ENCODE measurements at regions not wholly inside any gene's neighbourhood (a gene's known extent, or its start where the extent isn't known, plus 50 kb on each side); places are given as distances from the start of the nearest gene placed in this dataset.

DNA sequence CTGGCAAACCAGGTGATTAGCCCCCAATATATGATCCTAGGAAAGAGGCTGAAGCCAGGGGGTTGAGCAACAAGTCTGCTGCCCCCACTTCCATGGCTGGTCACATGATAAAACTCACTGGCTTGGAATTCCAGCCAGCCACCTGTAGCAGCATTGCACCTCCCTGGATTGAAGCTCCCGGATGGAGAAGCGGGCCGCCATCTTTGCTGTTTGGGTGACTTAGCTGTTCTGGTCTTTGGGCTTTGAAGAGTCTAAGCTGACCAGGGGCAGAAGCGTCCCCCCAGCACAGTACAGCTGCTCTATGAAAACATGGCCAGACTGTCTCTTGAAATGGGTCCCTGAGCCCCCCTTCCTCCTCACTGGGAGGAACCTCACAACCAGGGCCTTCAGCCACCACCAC lies 610.2 kb downstream of the ANXA1 start:
- H3K27ac ChIP-seq (ENCODE audit: insufficient read depth, low read length, poor library complexity, severe bottlenecking), result no peak overlapping the region
- H3K36me3 ChIP-seq (ENCODE audit: control insufficient read depth, insufficient read depth, low read length), result no peaks in the 10 kb centered on the region
- H3K4me3 ChIP-seq (ENCODE audit: insufficient read depth, low read depth, low read length, poor library complexity, severe bottlenecking), result no peak overlapping the region
- no peaks in the 10 kb centered on the region for H3K9me3 ChIP-seq (ENCODE audit: control insufficient read depth, low read length)
- no peaks in the 10 kb centered on the region for H3K27me3 ChIP-seq (replicated peaks; ENCODE audit: control insufficient read depth, insufficient read depth, low read length, poor library complexity, severe bottlenecking)
- no peaks in the 10 kb centered on the region for H3K4me1 ChIP-seq (ENCODE audit: control insufficient read depth, insufficient read depth, low read length, poor library complexity, severe bottlenecking)
- no peak for DNase-seq

DNA sequence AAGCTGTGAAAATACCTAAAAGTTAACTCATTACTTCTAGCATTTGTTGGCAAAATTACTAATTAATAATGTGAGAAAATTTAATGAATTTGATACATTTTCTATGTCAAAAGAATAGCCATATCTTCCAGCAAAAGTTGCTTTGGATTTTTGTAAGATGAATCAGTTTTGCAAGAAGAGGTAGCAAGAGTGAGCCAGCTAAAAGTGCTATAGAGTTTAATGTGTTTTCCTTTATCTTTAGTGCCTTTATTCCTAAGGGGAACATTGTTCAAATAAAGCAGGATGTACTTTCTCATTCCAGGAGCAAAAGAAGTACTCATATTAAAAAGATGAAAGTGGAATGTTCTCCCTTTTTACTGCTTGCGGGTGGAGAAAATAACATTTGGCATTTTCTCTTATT lies 622.2 kb downstream of the ANXA1 start:
- Histone ChIP-seq H3K27ac (ENCODE audit: insufficient read depth, low read length, poor library complexity, severe bottlenecking) (no peak overlapping the region), H3K4me1 (ENCODE audit: control insufficient read depth, insufficient read depth, low read length, poor library complexity, severe bottlenecking) (no peaks in the 10 kb centered on the region), H3K4me3 (ENCODE audit: insufficient read depth, low read depth, low read length, poor library complexity, severe bottlenecking) (no peak overlapping the region), H3K36me3 (ENCODE audit: control insufficient read depth, insufficient read depth, low read length) (no peaks in the 10 kb centered on the region), H3K27me3 (replicated peaks; ENCODE audit: control insufficient read depth, insufficient read depth, low read length, poor library complexity, severe bottlenecking) (no peaks in the 10 kb centered on the region), H3K9me3 (ENCODE audit: control insufficient read depth, low read length) (no peaks in the 10 kb centered on the region)
- DNase-seq, result no peak

DNA sequence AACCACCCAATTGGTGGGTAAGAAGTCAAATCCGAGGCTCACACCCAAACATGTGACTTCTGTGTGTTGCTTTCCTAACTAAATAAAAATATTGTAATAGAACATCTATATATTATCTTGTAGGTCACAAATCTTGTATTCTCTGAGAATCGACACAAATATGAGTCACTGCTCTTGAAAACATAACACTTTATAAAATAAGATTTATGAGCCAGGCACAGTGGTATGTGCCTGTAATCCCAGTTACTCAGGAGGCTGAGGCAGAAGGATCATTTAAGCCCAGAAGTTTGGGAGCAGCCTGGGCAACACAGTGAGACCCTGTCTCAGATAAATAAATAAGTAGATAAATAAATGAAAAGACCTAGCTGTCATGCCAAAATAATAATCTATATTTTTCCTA lies 624.1 kb downstream of the ANXA1 start:
- Histone ChIP-seq H3K27ac (ENCODE audit: insufficient read depth, low read length, poor library complexity, severe bottlenecking) (no peak overlapping the region), H3K4me3 (ENCODE audit: insufficient read depth, low read depth, low read length, poor library complexity, severe bottlenecking) (no peak overlapping the region), H3K36me3 (ENCODE audit: control insufficient read depth, insufficient read depth, low read length) (no peaks in the 10 kb centered on the region), H3K27me3 (replicated peaks; ENCODE audit: control insufficient read depth, insufficient read depth, low read length, poor library complexity, severe bottlenecking) (no peaks in the 10 kb centered on the region), H3K4me1 (ENCODE audit: control insufficient read depth, insufficient read depth, low read length, poor library complexity, severe bottlenecking) (no peaks in the 10 kb centered on the region), H3K9me3 (ENCODE audit: control insufficient read depth, low read length) (no peaks in the 10 kb centered on the region)
- DNase-seq, result no peak

DNA sequence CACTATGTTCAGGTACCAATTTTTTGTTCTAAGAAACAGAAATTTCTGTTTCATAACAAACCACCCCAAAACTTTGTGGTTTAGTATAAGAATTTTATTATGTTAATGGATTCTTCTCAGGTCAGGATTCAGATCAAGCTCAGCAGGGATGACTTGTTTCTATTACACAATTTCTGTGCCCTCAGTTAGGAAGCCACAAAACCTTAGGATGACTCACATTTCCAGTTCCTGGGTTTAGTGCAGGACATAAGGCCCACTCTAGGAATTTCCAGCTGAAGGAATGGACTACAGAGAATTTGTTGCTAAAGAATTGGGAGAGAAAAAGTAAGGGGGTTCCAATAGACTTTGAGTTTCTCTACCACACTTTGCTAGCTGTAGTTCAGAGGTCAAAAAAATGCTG lies 629.3 kb downstream of the ANXA1 start:
- Histone ChIP-seq H3K9me3 (ENCODE audit: control insufficient read depth, low read length) (no peaks in the 10 kb centered on the region), H3K27ac (ENCODE audit: insufficient read depth, low read length, poor library complexity, severe bottlenecking) (no peak overlapping the region), H3K36me3 (ENCODE audit: control insufficient read depth, insufficient read depth, low read length) (no peaks in the 10 kb centered on the region), H3K27me3 (replicated peaks; ENCODE audit: control insufficient read depth, insufficient read depth, low read length, poor library complexity, severe bottlenecking) (no peaks in the 10 kb centered on the region), H3K4me3 (ENCODE audit: insufficient read depth, low read depth, low read length, poor library complexity, severe bottlenecking) (no peak overlapping the region), H3K4me1 (ENCODE audit: control insufficient read depth, insufficient read depth, low read length, poor library complexity, severe bottlenecking) (no peaks in the 10 kb centered on the region)
- no peak for DNase-seq

DNA sequence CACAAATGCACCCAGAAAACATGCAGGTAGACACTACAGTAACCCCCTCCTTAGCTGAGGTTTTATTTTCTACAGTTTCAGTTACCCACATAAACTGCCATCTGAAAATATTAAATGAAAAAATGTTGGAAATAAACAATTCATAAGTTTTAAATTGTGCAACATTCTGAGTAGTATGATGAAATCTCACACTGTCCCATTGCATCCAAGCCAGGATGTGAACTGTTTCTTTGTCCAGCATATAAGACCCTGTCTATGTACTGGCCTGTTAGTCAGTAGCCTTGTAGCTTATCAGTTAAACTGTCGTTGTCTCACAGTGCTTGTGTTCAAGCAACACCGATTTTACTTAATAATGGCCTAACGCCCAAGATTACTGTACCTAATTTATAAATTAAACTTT lies 630.5 kb downstream of the ANXA1 start:
- Histone ChIP-seq H3K27ac (ENCODE audit: insufficient read depth, low read length, poor library complexity, severe bottlenecking) (no peak overlapping the region), H3K27me3 (replicated peaks; ENCODE audit: control insufficient read depth, insufficient read depth, low read length, poor library complexity, severe bottlenecking) (no peaks in the 10 kb centered on the region), H3K4me3 (ENCODE audit: insufficient read depth, low read depth, low read length, poor library complexity, severe bottlenecking) (no peak overlapping the region), H3K36me3 (ENCODE audit: control insufficient read depth, insufficient read depth, low read length) (no peaks in the 10 kb centered on the region), H3K9me3 (ENCODE audit: control insufficient read depth, low read length) (no peaks in the 10 kb centered on the region), H3K4me1 (ENCODE audit: control insufficient read depth, insufficient read depth, low read length, poor library complexity, severe bottlenecking) (no peaks in the 10 kb centered on the region)
- DNase-seq, result no peak

DNA sequence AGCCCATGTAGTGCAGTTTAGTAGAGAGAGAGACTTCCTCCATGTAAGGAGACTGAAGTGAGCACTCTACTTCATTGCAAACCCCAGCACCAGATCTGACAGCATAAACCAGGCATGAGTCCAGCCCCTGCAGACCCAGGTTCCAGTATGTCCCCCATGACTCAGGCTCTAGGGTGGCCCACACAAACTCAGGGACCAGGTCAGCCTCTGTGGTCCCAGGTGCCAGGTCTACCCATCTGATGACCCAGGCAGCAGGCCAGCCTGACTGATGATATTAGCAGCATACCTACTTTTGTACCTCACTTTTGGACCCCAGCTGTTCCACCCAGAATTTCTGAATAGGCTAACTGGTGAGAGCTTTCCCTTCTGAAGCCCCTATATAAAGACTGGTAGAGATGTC lies 647.8 kb downstream of the ANXA1 start:
- DNase-seq, result no peak
- Histone ChIP-seq H3K4me1 (ENCODE audit: control insufficient read depth, insufficient read depth, low read length, poor library complexity, severe bottlenecking) (no peaks in the 10 kb centered on the region), H3K4me3 (ENCODE audit: insufficient read depth, low read depth, low read length, poor library complexity, severe bottlenecking) (no peak overlapping the region), H3K9me3 (ENCODE audit: control insufficient read depth, low read length) (no peaks in the 10 kb centered on the region), H3K27me3 (replicated peaks; ENCODE audit: control insufficient read depth, insufficient read depth, low read length, poor library complexity, severe bottlenecking) (no peaks in the 10 kb centered on the region), H3K36me3 (ENCODE audit: control insufficient read depth, insufficient read depth, low read length) (no peaks in the 10 kb centered on the region), H3K27ac (ENCODE audit: insufficient read depth, low read length, poor library complexity, severe bottlenecking) (no peak overlapping the region)

DNA sequence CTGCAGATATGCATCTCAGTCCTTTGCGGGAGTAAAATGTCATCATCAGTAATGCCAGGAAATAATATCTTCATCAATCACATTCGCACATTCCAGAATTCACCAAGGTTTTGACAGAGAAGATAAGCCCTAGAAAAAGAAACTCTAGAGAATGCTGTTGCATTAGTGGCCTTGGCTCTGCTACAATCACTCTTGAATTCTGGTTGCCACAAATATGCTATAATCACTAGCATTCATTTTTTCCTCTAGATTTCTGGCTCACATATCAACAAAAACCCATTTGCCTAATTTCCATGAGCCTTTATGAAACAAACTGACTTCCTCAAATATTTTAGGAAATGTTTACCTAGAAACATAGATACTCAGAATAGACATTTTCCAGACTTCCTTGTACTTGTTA lies 653.4 kb downstream of the ANXA1 start:
- Histone ChIP-seq H3K4me3 (ENCODE audit: insufficient read depth, low read depth, low read length, poor library complexity, severe bottlenecking) (no peak overlapping the region), H3K27ac (ENCODE audit: insufficient read depth, low read length, poor library complexity, severe bottlenecking) (no peak overlapping the region), H3K36me3 (ENCODE audit: control insufficient read depth, insufficient read depth, low read length) (no peaks in the 10 kb centered on the region), H3K4me1 (ENCODE audit: control insufficient read depth, insufficient read depth, low read length, poor library complexity, severe bottlenecking) (no peaks in the 10 kb centered on the region), H3K9me3 (ENCODE audit: control insufficient read depth, low read length) (no peaks in the 10 kb centered on the region), H3K27me3 (replicated peaks; ENCODE audit: control insufficient read depth, insufficient read depth, low read length, poor library complexity, severe bottlenecking) (no peaks in the 10 kb centered on the region)
- no peak for DNase-seq

DNA sequence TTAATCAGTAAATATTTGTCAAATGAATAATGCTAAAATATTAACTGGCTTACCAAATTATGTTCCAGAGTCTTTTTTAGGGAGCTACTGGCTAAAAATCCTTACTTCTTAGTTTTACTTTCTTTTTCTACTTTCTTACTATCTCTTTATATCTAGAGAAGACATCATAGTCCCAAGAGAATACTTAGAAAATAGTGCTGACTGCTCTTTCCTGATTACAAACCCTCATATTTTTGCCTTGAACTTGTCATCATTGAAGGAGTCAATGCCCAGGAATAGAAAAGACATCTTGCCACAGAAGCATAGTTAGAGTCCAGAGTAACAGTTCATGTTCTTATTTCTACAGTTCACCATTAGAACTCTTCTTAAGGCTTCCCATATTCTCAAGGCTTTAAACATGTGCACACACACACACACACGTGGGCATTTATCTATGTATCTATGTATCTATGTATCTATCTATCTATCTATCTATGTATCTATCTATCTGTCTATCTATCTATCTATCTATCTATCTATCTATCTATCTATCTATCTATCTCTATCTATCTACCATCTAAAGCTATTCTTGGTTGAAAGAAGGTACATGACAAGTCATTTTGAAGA lies 654.3 kb downstream of the ANXA1 start:
- Histone ChIP-seq H3K27ac (ENCODE audit: insufficient read depth, low read length, poor library complexity, severe bottlenecking) (no peak overlapping the region), H3K4me1 (ENCODE audit: control insufficient read depth, insufficient read depth, low read length, poor library complexity, severe bottlenecking) (no peaks in the 10 kb centered on the region), H3K4me3 (ENCODE audit: insufficient read depth, low read depth, low read length, poor library complexity, severe bottlenecking) (no peak overlapping the region), H3K27me3 (replicated peaks; ENCODE audit: control insufficient read depth, insufficient read depth, low read length, poor library complexity, severe bottlenecking) (no peaks in the 10 kb centered on the region), H3K36me3 (ENCODE audit: control insufficient read depth, insufficient read depth, low read length) (no peaks in the 10 kb centered on the region), H3K9me3 (ENCODE audit: control insufficient read depth, low read length) (no peaks in the 10 kb centered on the region)
- DNase-seq, result no peak

DNA sequence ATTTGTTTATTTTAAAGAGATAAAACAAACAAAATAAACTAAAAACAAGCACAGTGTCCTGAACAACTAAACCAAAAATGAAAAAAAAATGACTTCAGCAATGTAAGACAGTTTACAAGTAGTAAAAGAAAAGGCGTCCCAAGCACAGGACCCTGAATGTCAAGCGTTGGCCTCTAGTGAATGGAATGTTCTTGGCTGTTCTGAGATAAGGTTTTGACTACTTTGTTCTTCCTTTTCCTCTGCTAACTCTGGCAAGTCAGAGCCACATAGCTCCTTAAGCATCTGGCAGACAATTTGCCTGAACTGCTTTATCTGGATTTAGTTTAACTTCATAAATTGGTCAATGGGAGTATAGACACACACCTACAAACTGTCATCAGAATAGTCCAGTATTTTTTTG lies 655.2 kb downstream of the ANXA1 start:
- Histone ChIP-seq H3K4me1 (ENCODE audit: control insufficient read depth, insufficient read depth, low read length, poor library complexity, severe bottlenecking) (no peaks in the 10 kb centered on the region), H3K4me3 (ENCODE audit: insufficient read depth, low read depth, low read length, poor library complexity, severe bottlenecking) (no peak overlapping the region), H3K27ac (ENCODE audit: insufficient read depth, low read length, poor library complexity, severe bottlenecking) (no peak overlapping the region), H3K36me3 (ENCODE audit: control insufficient read depth, insufficient read depth, low read length) (no peaks in the 10 kb centered on the region), H3K9me3 (ENCODE audit: control insufficient read depth, low read length) (no peaks in the 10 kb centered on the region), H3K27me3 (replicated peaks; ENCODE audit: control insufficient read depth, insufficient read depth, low read length, poor library complexity, severe bottlenecking) (no peaks in the 10 kb centered on the region)
- DNase-seq, result no peak

DNA sequence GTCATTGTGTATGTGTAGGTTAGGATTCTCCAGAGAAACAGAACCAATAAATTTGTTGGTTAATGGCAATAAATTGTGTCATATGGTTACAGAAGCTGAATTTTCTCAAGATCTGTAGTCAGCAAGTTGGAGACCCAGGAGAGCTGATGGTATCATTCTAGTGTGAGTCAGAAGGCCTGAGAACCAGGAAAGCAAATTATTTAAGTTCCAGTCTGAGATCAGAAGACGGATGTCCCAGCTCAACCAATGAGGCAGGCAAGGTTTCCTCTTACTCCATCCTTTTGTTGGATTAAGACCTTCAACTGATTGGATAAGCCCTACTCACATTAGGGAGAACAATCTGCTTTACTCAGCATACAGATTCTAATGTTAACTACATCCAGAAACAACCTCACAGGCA lies 656.3 kb downstream of the ANXA1 start:
- Histone ChIP-seq H3K4me1 (ENCODE audit: control insufficient read depth, insufficient read depth, low read length, poor library complexity, severe bottlenecking) (no peaks in the 10 kb centered on the region), H3K9me3 (ENCODE audit: control insufficient read depth, low read length) (no peaks in the 10 kb centered on the region), H3K27ac (ENCODE audit: insufficient read depth, low read length, poor library complexity, severe bottlenecking) (no peak overlapping the region), H3K27me3 (replicated peaks; ENCODE audit: control insufficient read depth, insufficient read depth, low read length, poor library complexity, severe bottlenecking) (no peaks in the 10 kb centered on the region), H3K4me3 (ENCODE audit: insufficient read depth, low read depth, low read length, poor library complexity, severe bottlenecking) (no peak overlapping the region), H3K36me3 (ENCODE audit: control insufficient read depth, insufficient read depth, low read length) (no peaks in the 10 kb centered on the region)
- DNase-seq, result no peak

All from effector memory CD4-positive, alpha-beta T cell (primary cell).